ENCODE measurements at regions not wholly inside any gene's neighbourhood (a gene's known extent, or its start where the extent isn't known, plus 50 kb on each side); places are given as distances from the start of the nearest gene placed in this dataset.
"Not testable (repeated sequence)": the region's sequence is repeated elsewhere in the genome, so short reads cannot be mapped to it uniquely, and the experiment has no call there.

- no peak for DNase-seq (ENCODE audit: low read depth in 2 of 2)
Measured at GRCh38 chr3:151675858-151676615, 57.7 kb upstream of the AADACL2 start.

GRCh38 chr3:151673974-151674373, 59.8 kb upstream of the AADACL2 start:
- no peak for DNase-seq (ENCODE audit: low read depth in 2 of 2)

GRCh38 chr3:151667762-151668161, 66.0 kb upstream of the AADACL2 start:
- DNase-seq (ENCODE audit: low read depth in 2 of 2): not testable (repeated sequence)

- peak; percentile 8 to 20 for DNase-seq (ENCODE audit: low read depth in 2 of 2)
Measured at GRCh38 chr3:151660885-151661284, 72.8 kb upstream of the AADACL2 start.

GRCh38 chr3:151644986-151645385, 88.7 kb upstream of the AADACL2 start:
- no peak for DNase-seq (ENCODE audit: low read depth in 2 of 2)

DNA sequence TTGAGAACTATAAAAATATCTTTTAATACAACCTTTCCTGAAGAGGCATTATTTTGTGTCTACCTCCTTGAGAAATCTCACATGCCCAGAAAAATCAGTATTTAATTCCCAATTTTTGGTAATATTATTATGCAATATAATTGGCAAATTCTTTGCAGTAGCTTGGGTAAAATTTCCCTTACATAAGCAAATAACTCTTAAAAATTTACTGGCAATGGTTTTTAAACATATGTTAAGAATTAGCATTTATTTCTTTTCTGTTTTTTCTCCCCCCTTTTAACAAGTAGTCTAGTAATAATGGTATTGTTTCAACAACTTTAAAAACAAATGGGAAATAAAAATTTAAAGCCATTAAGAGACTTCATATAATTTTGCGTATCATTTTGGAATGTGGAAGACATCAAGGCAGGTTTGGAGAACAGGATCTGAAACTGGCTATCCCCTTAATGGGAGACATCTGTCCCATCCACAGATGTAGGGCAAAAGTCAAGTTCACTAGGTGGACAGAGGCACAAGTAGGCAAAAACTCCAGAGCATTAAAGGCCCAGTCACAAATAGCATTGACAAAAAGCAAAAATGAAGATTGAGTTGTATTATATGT, 89.6 kb upstream of the AADACL2 start:
- DNase-seq (ENCODE audit: low read depth in 2 of 2): no peak

GRCh38 chr3:151639418-151639740, 94.3 kb upstream of the AADACL2 start:
- no peak for DNase-seq (ENCODE audit: low read depth in 2 of 2)

- DNase-seq (ENCODE audit: low read depth in 2 of 2): no peak
Measured at GRCh38 chr3:151638555-151639417, 94.9 kb upstream of the AADACL2 start.

- no peak for DNase-seq (ENCODE audit: low read depth in 2 of 2)
Measured at GRCh38 chr3:151635905-151636304, 97.8 kb upstream of the AADACL2 start.

DNA sequence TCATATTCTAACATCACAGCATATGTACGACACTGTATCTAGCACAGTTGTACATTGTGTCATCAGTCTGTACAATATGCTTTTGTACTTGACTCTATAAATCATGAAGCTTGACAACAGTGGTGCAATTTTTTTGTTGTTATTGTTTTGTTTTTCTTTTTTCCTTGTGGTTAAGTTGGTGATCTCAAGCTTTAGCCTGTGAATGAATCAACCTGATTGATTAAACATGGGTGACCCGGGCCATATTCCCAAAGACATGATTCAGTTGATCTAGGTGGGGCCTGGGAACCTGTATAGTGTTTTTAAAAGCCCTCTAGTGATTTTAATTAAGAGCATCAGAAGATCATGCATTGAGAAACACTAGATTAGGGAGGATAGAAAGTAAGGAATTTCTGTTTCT, 101.8 kb upstream of the AADACL2 start:
- no peak for DNase-seq (ENCODE audit: low read depth in 2 of 2)

DNA sequence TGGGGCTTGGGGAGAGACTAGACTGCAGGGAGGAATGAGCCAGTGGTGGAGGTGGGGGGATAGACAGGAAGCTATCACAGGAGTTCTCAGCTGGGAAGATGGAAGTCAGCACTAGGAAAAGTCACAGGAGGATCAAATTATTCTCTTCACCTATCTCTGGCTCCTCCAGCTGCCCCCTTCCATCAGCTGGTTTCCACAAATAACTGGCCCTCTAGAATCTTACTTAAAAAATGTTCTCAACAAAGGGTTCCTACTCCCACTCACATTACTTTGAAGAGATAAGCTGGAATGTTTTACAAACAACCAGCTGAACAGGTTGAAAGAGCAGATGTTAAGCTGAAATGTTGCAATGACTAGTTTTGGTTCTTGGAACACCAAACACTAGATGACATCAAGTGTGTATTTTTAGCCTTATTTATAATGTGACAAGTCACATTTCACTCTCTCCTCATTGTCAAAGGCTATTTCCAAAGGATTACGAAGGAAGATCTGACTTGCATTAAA, 102.7 kb upstream of the AADACL2 start:
- DNase-seq (ENCODE audit: low read depth in 2 of 2): no peak

DNA sequence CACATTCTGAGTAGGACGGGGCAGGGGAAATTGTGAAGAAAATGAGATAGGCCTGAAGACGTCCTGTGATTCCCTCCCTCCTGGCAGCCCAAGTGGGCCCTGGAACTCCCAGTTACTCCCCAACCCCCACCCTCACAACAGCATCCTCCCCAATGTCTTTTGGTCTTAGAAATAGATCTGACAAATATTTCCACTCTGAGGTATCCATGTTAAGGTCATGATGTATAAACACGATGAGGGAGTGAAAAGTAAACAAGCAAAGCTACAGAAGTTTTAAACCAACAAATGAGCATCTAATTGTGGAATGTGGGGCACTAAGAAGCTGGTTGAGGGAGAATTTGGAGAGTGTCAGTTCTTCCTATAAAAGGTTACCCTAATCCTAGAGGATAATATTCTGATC, 103.7 kb upstream of the AADACL2 start:
- no peak for DNase-seq (ENCODE audit: low read depth in 2 of 2)

GRCh38 chr3:151625586-151625985, 108.1 kb upstream of the AADACL2 start:
- no peak for DNase-seq (ENCODE audit: low read depth in 2 of 2)

- DNase-seq (ENCODE audit: low read depth in 2 of 2): no peak
Measured at GRCh38 chr3:151625086-151625485, 108.6 kb upstream of the AADACL2 start.

- DNase-seq (ENCODE audit: low read depth in 2 of 2): no peak
Measured at GRCh38 chr3:151620071-151620470, 113.7 kb upstream of the AADACL2 start.

DNA sequence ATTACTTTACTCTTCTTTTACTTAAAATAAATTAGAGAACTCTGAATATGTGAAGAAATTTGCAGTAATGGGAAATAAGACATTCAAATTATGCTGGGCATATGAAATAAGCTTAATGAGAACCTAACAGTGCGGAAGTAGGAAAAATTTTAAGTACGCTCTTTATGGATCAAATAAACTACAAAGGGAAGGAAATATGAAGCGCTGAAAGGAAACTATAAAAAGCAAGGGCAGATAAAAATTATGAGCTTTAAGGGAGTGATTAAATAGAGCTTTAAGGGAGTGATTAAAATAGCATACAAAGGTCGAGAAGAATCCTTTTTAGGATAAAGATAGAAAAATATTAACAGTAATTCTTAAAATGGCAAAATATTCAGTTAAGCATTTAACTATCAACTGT, 118.3 kb upstream of the AADACL2 start:
- no peak for DNase-seq (ENCODE audit: low read depth in 2 of 2)

- DNase-seq (ENCODE audit: low read depth in 2 of 2): no peak
Measured at GRCh38 chr3:151612115-151612514, 121.6 kb upstream of the AADACL2 start.

GRCh38 chr3:151611419-151611818, 122.3 kb upstream of the AADACL2 start:
- no peak for DNase-seq (ENCODE audit: low read depth in 2 of 2)

GRCh38 chr3:151609491-151609890, 124.2 kb upstream of the AADACL2 start:
- DNase-seq (ENCODE audit: low read depth in 2 of 2): no peak

DNA sequence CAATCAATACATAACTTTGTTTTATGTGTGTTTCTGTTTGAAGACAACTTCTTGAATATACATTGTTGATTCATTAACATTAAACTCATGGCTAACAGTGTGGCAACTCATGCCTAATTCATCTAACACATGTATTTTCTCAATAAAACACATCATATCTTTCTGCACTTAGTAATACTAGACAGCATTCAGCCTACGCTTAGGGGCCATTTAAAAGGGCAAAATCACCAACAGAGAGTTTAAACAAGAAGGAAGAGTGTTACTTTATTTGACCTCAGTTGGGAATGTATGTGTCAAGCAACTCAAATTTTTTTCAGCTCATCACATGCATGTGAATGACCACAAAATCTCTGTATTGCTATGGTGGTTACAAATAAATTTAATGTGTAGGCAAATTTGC, 128.8 kb upstream of the AADACL2 start:
- DNase-seq (ENCODE audit: low read depth in 2 of 2): no peak

DNA sequence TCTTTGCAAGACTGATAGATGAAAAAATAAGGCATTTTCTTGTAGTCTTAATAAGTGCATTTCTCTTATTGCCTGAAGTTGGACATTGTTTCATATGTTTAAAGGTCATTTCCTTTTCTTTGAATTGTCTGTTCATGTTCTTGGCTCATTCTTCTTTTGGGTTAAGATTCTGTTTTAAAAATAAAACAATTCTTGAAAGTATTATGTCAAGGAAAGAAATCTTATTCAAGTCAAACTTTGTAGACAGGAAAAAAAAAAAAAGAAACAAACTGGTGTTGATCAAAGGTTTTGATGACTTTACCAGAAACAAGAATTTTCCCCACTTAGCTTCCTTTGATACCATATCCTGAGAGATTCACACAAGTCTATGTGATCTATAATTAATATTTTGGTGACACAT, 132.9 kb upstream of the AADACL2 start:
- DNase-seq (ENCODE audit: low read depth in 2 of 2): no peak

GRCh38 chr3:151599103-151599672, 134.5 kb upstream of the AADACL2 start:
- DNase-seq (ENCODE audit: low read depth in 2 of 2): no peak
